Stromal cell of bone marrow (primary cell): ENCODE measurements at regions not wholly inside any gene's neighbourhood (a gene's known extent, or its start where the extent isn't known, plus 50 kb on each side); places are given as distances from the start of the nearest gene placed in this dataset.
"Not testable (repeated sequence)": the region's sequence is repeated elsewhere in the genome, so short reads cannot be mapped to it uniquely, and the experiment has no call there.

Source experiments
- DNase-seq: peaks from one replicate; pipeline ENCODE4 v3.0.0-alpha.2; 2012; ENCODE audit warnings: low read depth

DNA sequence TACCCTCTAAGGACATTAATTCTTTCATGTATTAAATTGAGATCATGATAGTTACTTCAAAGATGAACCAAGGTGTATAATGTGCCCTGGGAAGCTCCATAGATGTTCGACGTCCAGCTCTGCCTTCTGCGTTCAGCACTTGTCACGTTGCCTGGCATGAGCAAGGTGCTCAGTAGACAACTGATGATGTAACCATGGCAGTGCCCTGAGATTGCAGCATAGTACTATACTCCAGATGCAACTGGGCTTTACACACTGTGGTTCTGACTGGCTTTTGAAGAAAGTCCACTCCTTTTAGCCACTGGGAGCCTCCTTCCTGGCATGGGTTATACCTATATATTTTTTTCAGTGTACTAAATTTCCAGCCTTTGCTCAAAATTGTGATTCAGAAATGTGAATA is 355.8 kb upstream of the SORCS1 start:
- no peak for DNase-seq

DNA sequence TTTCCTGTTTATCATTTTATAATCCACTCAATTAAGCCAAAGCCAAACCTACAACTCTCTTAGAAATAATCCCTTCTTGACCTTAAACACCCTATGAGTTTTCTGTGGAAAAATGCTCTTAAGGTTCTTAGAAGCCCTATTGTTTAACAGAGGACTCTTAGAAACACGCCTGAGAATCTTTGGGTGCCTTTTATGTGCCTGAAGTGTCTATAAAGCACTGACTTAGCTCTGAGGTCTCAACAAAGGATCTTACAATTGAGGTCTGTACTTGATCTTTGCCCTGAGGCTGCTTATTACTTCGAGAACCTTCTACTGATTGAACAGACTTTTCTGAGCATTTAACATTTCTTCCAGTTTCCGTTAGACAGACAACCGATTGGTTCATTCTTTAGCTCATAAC is 353.3 kb upstream of the SORCS1 start:
- DNase-seq: no peak

DNA sequence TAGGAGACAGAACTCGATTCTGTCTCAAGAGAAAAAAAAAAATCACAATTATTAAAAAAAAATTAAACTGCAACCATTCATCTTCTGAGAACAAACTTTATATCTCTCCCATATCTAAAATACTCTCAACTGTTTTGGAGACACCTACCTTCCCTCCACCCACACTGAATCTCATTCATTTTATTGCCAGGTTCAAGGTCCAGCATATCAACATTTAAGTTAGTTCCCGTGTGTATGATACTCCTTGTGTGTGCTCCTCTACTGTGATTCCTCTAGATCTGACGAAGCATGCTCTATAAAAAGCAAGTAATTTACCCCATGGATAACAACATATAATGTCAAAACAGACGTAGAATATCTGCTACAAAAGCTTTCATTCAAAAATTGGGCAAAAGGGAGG is 351.8 kb upstream of the SORCS1 start:
- no peak for DNase-seq

GRCh38 chr10:107504011-107504410 is 339.5 kb upstream of the SORCS1 start:
- DNase-seq: not testable (repeated sequence)

DNA sequence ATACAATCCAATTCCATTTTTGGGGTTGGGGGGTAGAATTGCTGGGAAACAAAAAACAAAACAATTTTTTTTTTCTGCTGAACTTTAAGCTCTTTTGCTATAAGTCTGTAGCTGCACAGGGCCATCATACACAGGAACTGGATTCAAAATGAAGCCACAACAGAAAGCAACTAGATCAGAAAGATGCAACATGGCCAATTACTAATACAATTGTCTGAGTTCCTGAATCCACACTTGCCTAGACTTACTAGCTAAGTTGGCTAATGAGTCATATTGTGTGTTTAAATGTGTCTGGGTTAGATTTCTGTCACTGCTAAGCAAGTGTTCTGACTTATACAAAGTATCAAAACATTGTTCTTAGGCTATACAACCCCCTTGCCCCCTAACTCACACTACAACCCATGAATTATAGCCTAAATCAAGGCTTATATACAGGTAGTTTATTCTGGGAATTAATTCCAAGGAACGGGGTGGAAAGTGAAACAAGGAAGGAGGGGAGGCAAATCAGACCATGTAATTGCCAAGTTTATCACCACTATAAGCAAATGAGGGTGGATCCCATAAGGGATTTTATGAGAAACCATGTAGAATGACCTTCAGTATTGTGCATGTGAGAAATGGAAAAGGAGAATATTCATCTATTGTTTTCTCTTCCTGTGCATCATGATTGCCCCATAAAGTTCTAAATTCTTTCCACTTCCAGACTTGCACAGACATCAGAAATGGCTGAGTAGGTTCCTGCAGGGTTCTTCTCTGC is 337.9 kb upstream of the SORCS1 start:
- DNase-seq: no peak

DNA sequence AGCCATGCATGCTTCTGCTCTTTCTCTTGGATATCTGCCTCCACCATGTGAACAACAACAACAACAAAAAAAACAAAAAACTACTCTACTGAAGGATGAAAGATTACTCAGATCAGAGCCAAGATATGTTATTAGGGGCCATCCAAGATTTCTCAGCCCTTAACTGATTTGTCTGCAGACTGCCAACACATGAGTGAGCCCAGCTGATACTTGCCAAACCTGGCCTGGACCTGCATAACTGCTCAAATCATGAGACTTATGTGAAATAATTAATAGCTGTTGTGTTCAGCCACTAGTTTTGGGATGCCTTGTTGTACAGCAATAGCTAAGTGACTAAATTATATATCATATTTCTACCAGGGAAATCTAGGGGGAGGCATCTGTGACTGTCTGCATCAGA is 334.5 kb upstream of the SORCS1 start:
- DNase-seq: no peak

GRCh38 chr10:107497024-107497423 is 332.5 kb upstream of the SORCS1 start:
- DNase-seq: no peak

- DNase-seq: no peak
Observed at GRCh38 chr10:107496594-107496993, 332.1 kb upstream of the SORCS1 start.

DNA sequence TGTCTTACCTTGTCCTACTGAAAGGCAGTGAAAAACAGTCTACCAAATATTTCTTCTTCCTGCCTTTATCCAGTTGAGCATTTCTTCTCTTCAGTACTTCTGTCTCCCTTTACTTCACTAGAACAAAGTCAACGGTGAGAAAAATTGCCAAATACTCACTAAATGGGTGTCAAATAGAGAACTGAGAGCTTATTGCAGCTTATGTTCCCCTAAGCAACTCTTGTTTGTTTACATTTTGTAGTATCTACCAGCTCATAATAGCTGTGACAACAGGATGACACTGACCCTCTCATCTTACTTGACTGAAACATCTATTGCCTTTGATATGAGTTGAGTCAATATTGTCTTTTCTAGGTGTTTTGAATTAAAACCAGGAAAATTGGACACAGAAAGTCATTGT is 327.9 kb upstream of the SORCS1 start:
- DNase-seq: no peak

GRCh38 chr10:107490389-107490788 is 325.9 kb upstream of the SORCS1 start:
- DNase-seq: no peak

GRCh38 chr10:107487284-107487683 is 322.8 kb upstream of the SORCS1 start:
- no peak for DNase-seq

GRCh38 chr10:107485019-107485418 is 320.5 kb upstream of the SORCS1 start:
- no peak for DNase-seq

DNA sequence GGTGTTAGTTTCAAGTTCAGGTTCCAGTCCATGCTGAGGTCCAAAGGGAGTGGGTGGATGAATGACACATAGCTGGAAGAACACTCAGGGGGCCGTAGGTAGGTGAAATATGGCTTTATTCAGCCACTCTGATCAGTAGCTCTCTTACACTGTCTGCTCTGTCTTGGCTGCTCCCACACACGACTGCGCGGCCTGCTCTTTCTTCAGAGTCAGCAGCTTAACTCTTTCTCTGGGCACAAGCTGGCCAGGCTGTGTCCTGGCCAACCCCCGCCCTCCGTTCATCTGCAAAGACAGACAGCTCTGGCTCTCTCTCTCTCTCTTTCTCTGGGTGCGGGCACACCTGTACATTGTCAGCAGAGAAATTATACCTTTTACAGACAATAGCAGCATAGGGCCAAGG is 317.4 kb upstream of the SORCS1 start:
- no peak for DNase-seq

DNA sequence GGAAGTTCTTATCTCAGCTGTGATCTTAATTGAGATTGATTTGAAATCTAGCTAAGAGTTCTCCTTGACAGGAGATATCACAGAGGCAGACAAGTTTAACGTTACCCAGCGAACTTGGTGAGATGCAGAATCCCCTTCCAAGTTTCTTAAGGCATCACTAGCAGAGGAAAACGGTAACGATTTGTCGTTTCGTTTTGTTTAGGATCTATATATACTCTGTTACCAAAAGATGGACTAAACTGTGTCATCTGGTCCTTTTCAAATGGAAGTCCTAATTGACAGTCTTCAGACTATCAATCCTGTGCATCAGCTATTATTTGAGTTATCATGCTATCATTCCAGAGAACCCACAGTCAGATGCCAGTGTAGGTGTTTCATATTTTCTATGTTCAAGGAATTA is 316.7 kb upstream of the SORCS1 start:
- no peak for DNase-seq

- no peak for DNase-seq
Observed at GRCh38 chr10:107480781-107481180, 316.3 kb upstream of the SORCS1 start.

- no peak for DNase-seq
Observed at GRCh38 chr10:107477266-107477665, 312.8 kb upstream of the SORCS1 start.

- DNase-seq: no peak
Observed at GRCh38 chr10:107476408-107476807, 311.9 kb upstream of the SORCS1 start.

GRCh38 chr10:107474650-107475049 is 310.1 kb upstream of the SORCS1 start:
- DNase-seq: no peak

DNA sequence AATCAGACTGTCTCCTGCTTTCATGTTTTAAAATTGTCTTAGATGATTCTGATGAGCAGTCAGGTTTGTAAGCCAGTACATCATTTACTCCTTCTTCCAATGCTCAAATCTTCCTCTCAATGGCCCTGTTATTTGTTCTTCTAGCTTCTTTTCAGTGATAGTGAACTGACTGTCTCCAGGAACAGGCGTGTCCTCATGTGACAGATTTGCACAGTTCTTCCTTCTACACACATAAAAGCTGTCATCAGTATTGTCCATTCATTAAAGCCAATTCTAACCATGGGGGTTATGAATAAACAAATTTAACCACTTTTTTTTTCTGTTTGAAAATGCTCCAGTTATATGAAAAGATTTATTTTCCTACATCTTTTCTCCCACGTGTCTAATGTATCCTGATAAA is 308.7 kb upstream of the SORCS1 start:
- no peak for DNase-seq

DNA sequence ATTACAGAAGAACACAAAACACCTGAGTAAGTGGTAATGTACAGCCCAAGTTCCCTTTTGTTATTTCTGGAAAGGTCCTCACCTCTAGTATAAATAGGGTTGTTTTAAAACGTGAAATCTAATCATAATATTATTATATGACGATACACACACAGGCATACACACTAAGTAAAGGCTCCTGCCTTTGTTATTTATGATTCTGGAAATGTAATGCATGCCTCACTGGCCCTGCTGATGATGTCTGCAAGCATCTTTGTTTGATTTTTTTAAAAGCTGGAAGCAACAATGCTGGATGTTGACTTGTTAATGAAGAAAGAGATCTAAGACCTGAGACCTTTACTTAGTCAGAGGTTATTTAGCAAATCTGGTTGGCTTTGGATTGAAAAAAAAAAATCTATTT is 307.4 kb upstream of the SORCS1 start:
- DNase-seq: no peak

DNA sequence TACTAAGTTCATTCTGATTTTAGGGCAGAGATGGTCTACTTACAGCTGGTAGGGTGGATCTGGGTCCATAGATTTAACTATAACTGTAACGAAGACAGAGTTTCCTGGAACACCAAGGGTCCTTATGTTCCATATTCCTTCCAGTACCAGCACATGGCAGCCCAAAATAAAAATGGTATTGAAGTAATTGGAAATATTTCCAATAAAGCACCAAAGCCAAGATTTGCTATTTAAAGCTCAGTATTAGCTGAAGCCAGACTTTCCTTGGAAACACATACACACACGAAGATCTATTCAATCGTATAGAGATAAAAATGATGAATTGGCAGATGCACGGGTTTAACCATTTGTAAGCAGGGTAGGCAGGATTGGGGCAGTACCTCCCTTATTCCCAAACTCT is 289.1 kb upstream of the SORCS1 start:
- DNase-seq: no peak

- DNase-seq: no peak
Observed at GRCh38 chr10:107451047-107451446, 286.5 kb upstream of the SORCS1 start.

DNA sequence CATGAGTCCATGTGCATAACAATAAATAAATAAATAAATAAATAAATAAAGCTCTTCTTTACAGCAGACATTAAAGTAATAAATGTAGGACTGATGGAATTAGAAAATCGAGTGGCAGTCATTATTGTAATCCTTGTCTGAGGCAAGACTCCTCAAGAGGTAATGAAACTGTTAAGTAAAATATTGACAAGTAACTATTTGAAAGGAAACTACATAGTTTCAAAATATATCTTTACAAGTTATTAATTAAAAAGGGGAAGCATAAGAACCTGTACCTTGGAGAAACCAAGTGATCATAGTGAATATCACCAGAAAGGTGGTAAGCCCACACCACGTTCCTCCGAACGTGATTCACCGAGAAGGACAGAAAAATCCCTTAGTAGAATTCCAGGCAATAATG is 285.6 kb upstream of the SORCS1 start:
- DNase-seq: no peak

DNA sequence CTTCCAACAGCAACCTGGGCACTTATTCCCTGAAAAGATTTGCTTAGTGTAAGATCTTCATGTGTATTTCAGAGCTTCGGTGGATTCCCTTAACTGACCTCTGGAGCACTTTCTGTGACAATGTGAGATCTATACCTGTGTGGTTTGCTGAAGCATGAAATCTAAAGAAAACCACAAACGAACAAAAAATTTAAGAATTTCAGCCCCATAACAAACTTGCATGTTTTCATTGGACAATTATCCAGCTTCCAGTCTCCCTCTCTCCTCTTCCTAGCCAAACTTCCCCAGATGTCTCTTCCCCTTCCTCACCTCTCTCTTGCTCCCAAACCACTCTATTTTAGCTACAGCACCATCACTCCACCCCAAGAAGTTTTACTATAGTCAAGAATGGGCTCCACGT is 279.9 kb upstream of the SORCS1 start:
- no peak for DNase-seq

DNA sequence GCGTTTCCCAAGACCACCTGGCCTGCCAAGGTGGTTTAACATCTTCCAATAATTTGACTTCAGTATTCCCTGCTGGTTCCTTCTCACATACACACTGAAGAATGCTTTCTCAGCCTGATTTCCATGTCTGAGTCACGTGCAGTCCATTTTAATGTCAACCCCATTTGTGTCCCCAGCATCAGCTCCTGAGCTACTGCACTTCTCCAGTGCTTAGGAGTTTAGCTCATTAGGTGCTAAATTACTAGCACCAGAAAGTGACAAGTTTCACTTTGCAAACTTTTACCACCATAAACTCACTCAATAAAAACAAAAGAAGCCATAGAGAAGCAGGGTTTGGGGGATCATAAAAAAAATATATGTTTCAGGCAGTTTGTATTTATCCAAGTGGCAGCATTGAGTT is 279.3 kb upstream of the SORCS1 start:
- no peak for DNase-seq
